T-helper 2 cell (primary cell): ENCODE measurements at regions not wholly inside any gene's neighbourhood (a gene's known extent, or its start where the extent isn't known, plus 50 kb on each side); places are given as distances from the start of the nearest gene placed in this dataset.
A peak's percentile ranks its signal among the peaks of the same experiment; 100 is the strongest.
"Not testable (repeated sequence)": the region's sequence is repeated elsewhere in the genome, so short reads cannot be mapped to it uniquely, and the experiment has no call there.

Experiments
- DNase-seq, 5 experiments: peaks; one replicate each; pipeline versions ENCODE4 v3.0.0 to v3.0.0-alpha.2; 2012 to 2022

DNA sequence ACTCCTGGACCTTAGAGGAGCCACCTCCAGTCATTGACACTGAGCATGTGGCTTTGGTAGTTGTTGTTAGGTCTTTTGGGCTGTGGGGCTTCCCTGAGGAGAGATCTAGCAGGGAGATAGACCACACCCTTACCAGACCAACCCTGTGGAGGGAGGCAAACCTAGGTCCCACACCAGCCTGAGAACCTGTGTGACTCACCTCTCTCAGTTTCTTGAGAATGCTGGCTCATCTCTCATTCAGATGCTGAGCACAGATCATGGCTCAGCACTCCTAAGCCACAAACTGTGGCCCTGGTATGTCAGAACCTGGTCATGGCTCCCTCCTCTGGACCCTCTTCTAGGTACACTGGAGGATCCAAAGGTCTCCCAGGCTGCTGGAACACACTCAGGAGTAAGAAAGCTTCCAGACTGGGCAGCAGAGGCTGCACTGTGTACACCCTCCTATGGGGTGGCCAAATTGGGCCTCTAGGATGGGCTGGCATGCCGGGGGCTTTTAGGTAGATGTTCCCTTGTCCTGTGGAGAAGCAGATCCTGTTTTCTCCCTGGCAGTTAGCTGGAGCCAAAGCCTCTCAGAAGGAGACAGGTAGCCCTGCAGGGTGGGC, 1294.5 kb downstream of the KHDRBS2 start:
- DNase-seq, result no peak

DNA sequence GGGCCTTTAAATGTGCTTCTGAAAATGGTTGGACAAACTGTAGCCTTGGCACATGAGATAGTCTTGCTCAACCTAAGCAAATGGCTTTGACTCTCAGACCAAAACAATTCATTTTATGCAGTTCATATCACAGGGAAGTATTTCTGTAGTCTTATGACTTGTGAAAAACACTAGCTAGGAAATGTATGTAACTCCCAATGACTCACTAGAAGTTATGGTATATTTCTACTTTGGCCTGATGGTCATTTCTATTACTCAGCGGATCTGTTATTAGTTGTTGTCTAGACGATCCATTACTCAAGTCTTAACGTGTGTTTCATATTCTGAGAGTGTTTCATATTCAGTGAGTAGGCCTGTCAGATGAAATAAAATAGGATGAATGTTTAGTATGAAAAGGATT, 1333.5 kb downstream of the KHDRBS2 start:
- DNase-seq, result no peak

GRCh38 chr6:60950221-60950923, 1335.7 kb downstream of the KHDRBS2 start:
- DNase-seq, result not testable (repeated sequence)

DNA sequence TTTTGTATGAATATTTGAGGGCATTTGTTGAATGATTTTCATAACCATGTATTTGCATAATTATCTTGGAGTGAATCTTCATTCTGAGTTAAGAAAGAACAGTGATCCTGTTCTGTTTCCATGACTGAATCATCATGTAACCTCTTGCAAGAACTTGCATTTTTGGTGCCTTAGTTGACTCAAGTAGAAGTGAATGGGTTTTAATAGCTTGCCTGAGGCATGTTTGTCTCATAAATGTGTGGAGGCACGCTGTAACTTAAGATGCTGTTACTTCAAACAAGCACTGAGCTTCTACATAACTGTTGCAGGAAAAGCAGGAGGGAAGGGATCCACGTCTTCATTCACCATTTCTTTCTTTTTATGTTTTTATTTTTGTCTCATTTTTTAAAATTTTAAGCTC, 1338.6 kb downstream of the KHDRBS2 start:
- not testable (repeated sequence) for DNase-seq

DNA sequence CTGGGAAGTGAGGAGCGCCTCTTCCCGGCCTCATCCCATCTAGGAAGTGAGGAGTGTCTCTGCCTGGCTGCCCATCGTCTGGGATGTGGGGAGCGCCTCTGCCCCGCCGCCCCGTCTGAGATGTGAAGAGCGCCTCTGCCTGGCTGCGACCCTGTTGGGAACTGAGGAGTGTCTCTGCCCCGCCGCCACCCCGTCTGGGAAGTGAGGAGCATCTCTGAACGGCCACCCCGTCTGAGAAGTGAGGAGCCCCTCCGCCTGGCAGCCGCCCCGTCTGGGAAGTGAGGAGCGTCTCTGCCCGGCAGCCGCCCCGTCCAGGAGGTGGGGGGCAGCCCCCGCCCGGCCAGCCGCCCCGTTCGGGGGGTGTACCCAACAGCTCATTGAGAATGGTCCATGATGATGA, 1341.2 kb downstream of the KHDRBS2 start:
- peak in 1 of 5 experiments; percentile 2 for DNase-seq

- not testable (repeated sequence) for DNase-seq
These were observed 1350.1 kb downstream of the KHDRBS2 start for GRCh38 chr6:60935970-60936369.

- not testable (repeated sequence) for DNase-seq
These were observed 1366.4 kb downstream of the KHDRBS2 start for GRCh38 chr6:60919652-60920051.

GRCh38 chr6:60903860-60904259, 1382.2 kb downstream of the KHDRBS2 start:
- DNase-seq, result not testable (repeated sequence)

DNA sequence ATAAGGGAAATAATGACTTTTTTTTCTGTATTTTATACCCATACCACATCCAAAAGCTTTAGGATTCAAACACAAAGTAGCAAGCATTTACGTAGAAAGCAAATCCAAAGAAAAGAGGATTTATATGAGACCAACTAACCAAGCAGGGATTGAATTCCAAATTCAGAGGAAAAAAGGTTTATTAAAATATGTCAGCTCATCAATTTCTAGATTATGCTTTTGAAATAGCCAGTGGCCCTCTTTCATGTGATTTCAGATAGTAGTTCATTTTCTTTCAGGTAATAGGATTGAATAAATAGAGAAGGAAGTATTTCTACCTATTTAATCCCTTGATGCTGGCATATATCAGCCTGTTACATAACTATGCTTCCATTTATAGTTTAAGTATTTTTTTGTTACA, 1392.7 kb downstream of the KHDRBS2 start:
- not testable (repeated sequence) for DNase-seq

DNA sequence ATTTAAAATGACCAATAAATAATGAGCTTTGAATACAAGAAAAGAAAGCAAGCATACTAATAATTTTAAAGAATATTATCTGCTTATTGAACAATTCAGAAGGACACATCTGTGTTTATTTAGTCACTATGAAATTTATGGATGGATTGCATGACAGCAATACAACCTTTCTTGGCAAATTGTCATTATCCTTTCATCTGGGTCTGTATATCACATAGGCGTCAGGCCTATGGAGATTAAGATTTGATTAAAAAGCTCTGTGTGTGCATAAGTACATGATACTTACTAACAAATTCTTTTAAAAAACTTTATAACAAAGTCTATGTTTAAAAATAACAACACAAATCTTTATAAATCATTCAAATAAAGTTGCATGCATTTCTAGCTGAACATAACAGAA, 1394.4 kb downstream of the KHDRBS2 start:
- no peak for DNase-seq

- DNase-seq, result not testable (repeated sequence)
These were observed 1408.6 kb downstream of the KHDRBS2 start for GRCh38 chr6:60877396-60877795.

DNA sequence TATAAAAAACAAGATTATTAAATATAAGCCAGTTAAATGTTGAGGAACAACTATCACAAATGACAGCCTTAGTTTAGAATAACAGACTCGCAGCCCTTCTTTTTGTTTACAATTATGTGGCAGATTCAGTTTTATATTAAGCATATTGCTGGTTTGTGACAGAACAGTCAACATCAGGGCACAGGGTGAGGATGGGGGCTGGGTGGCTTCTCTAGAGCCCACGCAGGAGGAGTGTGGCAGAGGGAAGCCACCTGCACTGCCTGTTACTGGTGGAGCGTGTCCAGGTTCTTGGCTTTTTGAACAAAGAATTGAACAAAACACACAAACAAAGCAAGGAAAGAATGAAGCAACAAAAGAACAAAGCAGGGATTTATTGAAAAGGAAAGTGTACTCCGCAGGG, 1415.2 kb downstream of the KHDRBS2 start:
- DNase-seq, result not testable (repeated sequence)

GRCh38 chr6:60867548-60867947, 1418.5 kb downstream of the KHDRBS2 start:
- DNase-seq, result no peak

DNA sequence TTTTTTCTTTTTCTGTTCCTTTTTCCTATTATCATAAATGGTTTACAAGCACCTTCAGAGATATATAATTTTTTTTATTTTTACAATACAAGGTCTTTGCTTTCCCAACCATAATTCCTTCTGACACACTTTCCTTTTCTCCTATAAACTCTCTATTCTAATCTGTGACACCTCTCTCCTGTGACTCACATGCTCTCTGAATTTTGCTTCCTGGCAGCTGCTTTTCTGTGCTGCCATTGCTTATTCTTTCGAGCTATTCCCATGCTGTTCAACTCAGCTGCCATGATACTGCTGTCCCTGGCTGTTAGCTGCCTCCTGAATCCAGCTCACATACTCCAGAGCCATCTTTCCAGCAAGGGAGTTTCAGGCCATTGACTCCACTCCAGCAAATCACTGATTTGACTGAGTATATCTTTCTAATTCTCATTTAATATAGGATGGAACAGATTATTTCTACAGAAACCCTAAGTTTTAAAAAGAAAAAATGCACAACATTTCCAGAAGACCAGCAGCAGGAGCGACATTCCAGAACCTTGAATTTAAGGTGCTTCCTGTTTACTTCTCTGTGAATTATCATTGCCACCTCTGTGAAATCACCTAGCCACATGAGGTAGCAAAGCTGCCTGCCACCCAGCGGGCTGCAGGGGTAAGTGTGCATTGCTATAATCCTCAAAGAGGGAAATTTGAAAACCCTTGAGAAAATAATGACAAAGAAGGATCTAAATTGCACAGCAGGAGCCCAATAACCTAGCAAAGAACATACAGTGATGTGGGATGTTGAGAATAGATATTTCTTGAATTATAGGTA, 1442.6 kb downstream of the KHDRBS2 start:
- not testable (repeated sequence) for DNase-seq

GRCh38 chr6:60830726-60831125, 1455.3 kb downstream of the KHDRBS2 start:
- not testable (repeated sequence) for DNase-seq

DNA sequence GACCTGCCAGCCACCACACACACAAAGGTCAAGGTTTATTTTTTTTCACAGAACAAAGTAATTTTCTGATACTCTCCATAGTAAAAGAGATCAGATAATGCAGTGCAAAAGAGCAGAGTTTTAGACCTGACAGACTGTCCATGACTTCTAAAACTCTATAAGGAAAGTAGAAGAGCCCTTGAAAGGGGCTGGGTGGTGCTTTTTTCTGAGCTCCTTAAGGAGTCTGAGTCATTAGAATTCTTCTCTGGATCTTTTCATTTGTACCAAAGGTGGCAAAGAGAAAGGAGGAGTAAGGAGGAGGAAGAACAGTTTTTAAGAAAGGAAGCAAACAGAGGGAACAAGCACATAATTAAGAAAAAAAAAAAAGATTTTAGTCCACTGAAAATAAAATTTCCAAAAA, 1463.4 kb downstream of the KHDRBS2 start:
- DNase-seq, result not testable (repeated sequence)

DNA sequence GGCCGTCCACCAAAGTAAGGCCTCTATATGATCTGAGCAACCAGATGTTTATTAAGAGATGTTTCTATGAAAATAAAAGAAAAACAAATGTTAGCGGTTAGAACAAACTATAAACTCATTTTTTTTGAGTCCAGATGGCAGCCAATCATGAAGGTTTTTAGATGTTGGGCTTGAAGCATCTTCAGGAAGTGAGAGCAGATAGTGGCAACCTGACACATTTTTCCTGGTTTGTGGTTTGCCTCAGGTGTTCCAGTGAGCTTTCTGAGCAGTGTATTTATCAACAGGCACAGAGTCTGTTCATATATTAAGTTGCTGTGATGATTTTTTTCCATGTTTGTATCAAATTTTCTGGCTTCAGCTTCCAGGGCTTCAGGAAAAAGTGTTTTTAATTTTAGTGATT, 1468.0 kb downstream of the KHDRBS2 start:
- not testable (repeated sequence) for DNase-seq

DNA sequence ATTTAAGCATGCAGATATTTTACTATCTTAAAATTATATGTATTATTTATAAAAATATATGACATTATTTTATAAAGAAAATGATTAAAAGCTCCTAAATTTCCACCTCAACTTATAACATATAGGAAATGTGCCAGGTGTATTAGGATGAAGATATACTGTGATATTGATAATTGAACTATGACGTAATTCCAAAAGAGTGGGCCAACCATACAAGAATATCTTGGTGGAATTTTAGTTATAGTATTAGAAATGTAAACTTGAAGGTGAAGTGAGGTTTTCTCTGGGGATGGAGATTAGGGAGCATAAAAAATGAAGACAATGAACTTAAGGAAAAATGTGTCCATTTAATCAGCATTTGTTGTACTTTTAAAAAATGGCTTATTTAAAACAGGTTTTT, 1471.2 kb downstream of the KHDRBS2 start:
- not testable (repeated sequence) for DNase-seq

DNA sequence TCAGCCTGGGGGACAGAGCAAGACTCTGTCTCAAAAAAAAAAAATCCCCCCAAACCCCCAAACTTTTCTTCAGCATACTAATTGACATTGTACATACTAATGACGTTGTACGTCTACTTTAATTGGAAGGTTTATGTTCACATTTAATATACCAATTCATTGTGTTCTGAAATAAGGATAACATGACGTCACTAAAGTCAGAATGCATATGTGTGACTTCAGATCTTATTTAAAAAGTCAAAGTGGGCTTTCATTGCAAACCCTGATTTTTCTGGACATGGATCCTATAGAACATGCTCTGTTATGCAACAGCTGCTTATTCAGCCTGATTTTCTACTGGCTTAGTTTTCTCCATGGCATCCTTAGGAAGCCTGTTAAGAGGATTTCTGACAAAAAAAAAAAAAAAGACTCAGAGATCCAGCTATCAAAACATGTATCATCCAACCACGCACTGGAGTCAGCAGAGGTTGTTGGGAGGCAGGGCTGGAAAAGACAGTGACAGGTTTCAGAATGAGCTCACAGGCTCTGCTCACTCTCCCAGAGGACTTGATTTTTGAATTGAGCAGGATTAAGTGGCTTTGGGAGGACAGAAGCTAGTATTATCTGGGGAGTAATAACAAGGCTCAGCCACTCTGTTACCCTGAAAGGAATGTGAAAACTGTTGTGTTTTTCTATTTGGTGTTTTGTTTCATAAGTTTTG, 1472.0 kb downstream of the KHDRBS2 start:
- not testable (repeated sequence) for DNase-seq

- DNase-seq, result not testable (repeated sequence)
These were observed 1475.8 kb downstream of the KHDRBS2 start for GRCh38 chr6:60810216-60810615.

GRCh38 chr6:60799146-60799545, 1486.9 kb downstream of the KHDRBS2 start:
- not testable (repeated sequence) for DNase-seq

- not testable (repeated sequence) for DNase-seq
These were observed 1488.2 kb downstream of the KHDRBS2 start for GRCh38 chr6:60797831-60798230.

DNA sequence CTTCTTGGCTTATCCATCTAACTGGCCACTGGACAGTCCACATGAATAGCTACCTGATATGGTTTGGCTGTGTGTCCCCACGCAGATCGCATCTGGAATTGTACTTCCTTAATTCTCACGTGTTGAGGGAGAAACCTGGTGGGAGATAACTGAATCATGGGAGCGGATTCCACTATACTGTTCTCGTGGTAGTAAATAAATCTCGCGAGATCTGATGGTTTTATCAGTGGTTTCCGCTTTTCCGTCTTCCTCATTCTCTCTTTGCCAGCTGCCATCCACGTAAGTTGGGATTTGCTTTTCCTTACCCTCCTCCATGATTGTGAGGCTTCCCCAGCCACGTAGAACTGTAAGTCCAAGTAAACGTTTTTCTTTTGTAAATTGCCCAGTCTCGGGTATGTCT, 1496.4 kb downstream of the KHDRBS2 start:
- not testable (repeated sequence) for DNase-seq
